Osteocyte (in vitro differentiated cells): ENCODE measurements at regions not wholly inside any gene's neighbourhood (a gene's known extent, or its start where the extent isn't known, plus 50 kb on each side); places are given as distances from the start of the nearest gene placed in this dataset.

ENCODE experiments used
- DNase-seq: peaks from one replicate; pipeline ENCODE4 v3.0.0; 2021; ENCODE audit warnings: mixed read lengths; ENCODE audit not compliant: unreplicated experiment; ENCODE audit errors: extremely low spot score
- H3K27ac Mint-ChIP-seq: one replicate; pipeline ENCODE4 v1.8.0; 2021; ENCODE audit warnings: mild to moderate bottlenecking, mixed read lengths; ENCODE audit not compliant: unreplicated experiment
- H3K27me3 Mint-ChIP-seq: one replicate; pipeline ENCODE4 v1.8.0; 2021; ENCODE audit warnings: mixed read lengths; ENCODE audit not compliant: unreplicated experiment
- H3K36me3 Mint-ChIP-seq: one replicate; pipeline ENCODE4 v1.8.0; 2021; ENCODE audit warnings: mixed read lengths; ENCODE audit not compliant: unreplicated experiment
- H3K4me1 Mint-ChIP-seq: one replicate; pipeline ENCODE4 v1.8.0; 2021; ENCODE audit warnings: mixed read lengths; ENCODE audit not compliant: unreplicated experiment
- H3K4me3 Mint-ChIP-seq: one replicate; pipeline ENCODE4 v1.8.0; 2021; ENCODE audit warnings: mild to moderate bottlenecking, moderate library complexity, mixed read lengths; ENCODE audit not compliant: unreplicated experiment
- H3K9me3 Mint-ChIP-seq: one replicate; pipeline ENCODE4 v1.8.0; 2021; ENCODE audit warnings: mixed read lengths; ENCODE audit not compliant: unreplicated experiment
- CTCF ChIP-seq: fragments of 200-600 bp; sonication (generic); IDR thresholded peaks from 2 replicates; pipeline ENCODE4 v1.5.0; 2021; ENCODE audit warnings: antibody characterized with exemption, mild to moderate bottlenecking, moderate library complexity

- H3K27ac Mint-ChIP-seq: no peak overlapping the region
These were observed 239.6 kb downstream of the TFAP2C start for GRCh38 chr20:56868746-56869145.

GRCh38 chr20:56870271-56870670 lies 241.2 kb downstream of the TFAP2C start:
- H3K27ac Mint-ChIP-seq: no peak overlapping the region
- no peak for DNase-seq
- H3K9me3 Mint-ChIP-seq: peaks cover 11% of the 10 kb centered on the region
- peaks cover 2% of the 10 kb centered on the region for H3K36me3 Mint-ChIP-seq
- H3K4me1 Mint-ChIP-seq: peaks cover 22% of the 10 kb centered on the region
- H3K27me3 Mint-ChIP-seq: no peaks in the 10 kb centered on the region
- TF ChIP-seq CTCF: no peak
- no peak overlapping the region for H3K4me3 Mint-ChIP-seq

More at GRCh38 chr20:56868746-56869145, 239.6 kb downstream of the TFAP2C start:
- Mint-ChIP-seq H3K36me3 (peaks cover 2% of the 10 kb centered on the region), H3K9me3 (peaks cover 10% of the 10 kb centered on the region), H3K27me3 (no peaks in the 10 kb centered on the region), H3K4me3 (no peak overlapping the region), H3K4me1 (peaks cover 9% of the 10 kb centered on the region)
- DNase-seq: no peak
- no peak for TF ChIP-seq CTCF

GRCh38 chr20:56871691-56872090 lies 242.6 kb downstream of the TFAP2C start:
- peaks cover 2% of the 10 kb centered on the region for H3K36me3 Mint-ChIP-seq
- DNase-seq: no peak
- no peak overlapping the region for H3K27ac Mint-ChIP-seq
- peaks cover 26% of the 10 kb centered on the region for H3K4me1 Mint-ChIP-seq
- no peak for TF ChIP-seq CTCF
- H3K9me3 Mint-ChIP-seq: peaks cover 16% of the 10 kb centered on the region
- H3K27me3 Mint-ChIP-seq: no peaks in the 10 kb centered on the region
- H3K4me3 Mint-ChIP-seq: no peak overlapping the region

GRCh38 chr20:56872620-56873458 lies 243.7 kb downstream of the TFAP2C start:
- Mint-ChIP-seq H3K4me1 (peaks cover 26% of the 10 kb centered on the region), H3K27ac (no peak overlapping the region), H3K4me3 (no peak overlapping the region), H3K36me3 (peaks cover 2% of the 10 kb centered on the region), H3K27me3 (no peaks in the 10 kb centered on the region), H3K9me3 (peaks cover 16% of the 10 kb centered on the region)
- no peak for TF ChIP-seq CTCF
- DNase-seq: no peak

DNA sequence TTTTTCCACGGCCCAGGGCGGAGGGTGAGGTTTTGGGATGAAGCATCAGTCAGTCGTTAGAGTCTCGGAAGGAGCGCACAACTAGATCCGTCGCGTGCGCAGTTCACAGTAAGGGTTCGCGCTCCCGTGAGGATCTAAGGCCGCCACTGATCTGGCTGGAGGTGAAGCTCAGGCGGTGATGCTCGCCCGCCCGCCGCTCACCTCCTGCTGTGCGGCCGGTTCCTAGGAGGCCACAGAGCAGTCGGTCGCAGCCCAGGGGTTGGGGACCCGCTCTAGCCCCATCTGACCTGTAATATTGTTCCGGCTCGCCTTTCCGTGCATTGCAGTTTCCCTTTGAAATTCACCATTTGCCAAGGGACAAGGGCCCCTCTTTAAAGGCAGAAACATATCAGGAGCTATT lies 244.7 kb downstream of the TFAP2C start:
- Mint-ChIP-seq H3K27ac (peak overlapping the region; percentile 77), H3K27me3 (no peaks in the 10 kb centered on the region), H3K9me3 (peaks cover 7% of the 10 kb centered on the region), H3K4me1 (peaks cover 26% of the 10 kb centered on the region), H3K36me3 (peaks cover under 1% of the 10 kb centered on the region), H3K4me3 (no peak overlapping the region)
- no peak for DNase-seq
- TF ChIP-seq CTCF: no peak
